DMS 273 treated with DMSO at 0.1 percent for 48 hours (cell line): ENCODE measurements at regions not wholly inside any gene's neighbourhood (a gene's known extent, or its start where the extent isn't known, plus 50 kb on each side); places are given as distances from the start of the nearest gene placed in this dataset.

Source experiments
- DNase-seq: peaks from one replicate; lab custom pipeline; 2025; lab: John Stamatoyannopoulos, UW

DNA sequence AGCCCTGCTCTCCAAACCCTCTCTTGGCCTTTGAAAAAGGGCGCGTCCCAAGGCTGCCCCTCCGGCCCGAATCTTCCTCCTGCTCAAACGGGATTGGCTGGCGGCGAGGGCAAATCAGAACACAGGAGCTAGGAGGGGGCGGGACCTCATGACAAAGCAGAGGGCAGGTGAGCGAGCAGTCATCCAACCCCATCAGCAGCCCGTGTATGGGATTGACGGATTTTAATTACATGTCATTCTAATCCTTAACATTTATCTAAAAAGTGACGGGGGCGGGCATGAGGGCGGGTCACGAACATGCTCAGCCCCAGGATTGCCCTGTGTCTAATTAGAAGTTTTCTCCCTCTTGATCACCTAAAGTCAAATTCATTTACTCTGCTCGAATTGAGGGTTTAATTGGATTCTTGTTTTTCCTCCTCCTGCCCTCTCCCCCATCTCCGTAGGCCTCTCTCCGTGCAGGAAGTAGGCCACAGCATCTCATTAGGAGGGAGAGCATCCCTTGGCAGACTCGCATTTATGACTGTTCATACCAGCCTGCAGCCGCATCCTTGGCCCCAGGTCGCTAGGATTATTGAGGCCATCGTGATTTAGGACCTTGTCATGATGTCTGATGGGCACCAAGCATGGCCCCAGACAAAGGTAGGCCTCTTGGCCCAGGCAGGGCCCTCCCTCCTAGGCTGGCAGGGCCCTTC is 147.1 kb downstream of the CHST1 start:
- no peak for DNase-seq

DNA sequence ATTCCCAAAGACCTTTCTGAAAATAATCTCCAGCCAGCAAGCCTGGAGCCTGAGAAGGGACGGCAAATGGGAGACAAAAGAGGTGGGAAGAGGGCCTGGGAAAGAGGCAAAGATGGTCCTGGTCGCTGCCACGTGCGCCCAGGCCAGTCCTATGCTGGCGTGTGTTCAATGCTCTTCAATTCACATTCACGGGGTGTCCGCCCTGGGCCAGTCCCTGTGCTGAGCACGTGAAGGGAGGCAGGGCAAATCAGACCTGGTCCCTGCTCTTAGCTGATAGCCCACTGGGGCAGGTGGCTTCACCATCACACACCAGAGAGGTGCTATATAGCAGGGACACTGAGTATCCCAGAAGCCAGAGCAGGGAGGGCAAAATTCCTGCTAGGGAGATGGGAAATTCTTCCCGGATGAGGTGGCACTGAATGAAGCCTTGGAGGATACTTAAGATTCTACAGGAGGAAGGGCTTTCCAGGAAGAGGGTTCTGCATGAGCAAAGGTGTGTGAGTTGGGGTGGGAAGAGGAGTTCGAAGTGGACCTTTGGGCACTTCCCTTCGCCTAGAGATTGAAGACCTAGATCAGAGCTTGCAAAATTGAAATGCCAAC is 148.2 kb downstream of the CHST1 start:
- no peak for DNase-seq

DNA sequence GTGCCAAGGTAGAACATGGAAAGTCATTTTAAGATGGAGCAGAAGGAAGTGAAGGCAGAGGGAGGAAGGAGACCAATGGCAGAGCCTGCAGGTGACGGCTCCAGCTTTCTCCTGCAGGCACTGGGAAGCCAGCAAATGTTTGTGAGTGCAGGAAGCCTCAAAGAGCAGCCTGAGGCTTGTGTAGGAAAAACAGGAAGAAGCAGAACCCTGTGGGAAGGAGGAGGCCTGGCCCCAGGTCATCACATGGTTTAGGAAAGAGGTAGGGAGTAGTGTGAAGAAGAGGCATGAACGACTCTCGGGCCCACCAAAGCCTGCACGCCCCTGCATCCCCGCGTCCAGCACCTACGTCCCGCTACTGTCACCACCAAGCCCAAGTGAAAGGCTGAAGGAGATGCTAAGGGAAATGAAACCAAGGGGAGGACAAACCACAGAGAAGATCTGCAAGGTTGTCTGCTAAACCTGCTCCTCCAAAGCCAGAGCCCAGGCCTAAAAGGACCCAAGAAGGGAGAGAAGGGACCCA is 151.5 kb downstream of the CHST1 start:
- no peak for DNase-seq

DNA sequence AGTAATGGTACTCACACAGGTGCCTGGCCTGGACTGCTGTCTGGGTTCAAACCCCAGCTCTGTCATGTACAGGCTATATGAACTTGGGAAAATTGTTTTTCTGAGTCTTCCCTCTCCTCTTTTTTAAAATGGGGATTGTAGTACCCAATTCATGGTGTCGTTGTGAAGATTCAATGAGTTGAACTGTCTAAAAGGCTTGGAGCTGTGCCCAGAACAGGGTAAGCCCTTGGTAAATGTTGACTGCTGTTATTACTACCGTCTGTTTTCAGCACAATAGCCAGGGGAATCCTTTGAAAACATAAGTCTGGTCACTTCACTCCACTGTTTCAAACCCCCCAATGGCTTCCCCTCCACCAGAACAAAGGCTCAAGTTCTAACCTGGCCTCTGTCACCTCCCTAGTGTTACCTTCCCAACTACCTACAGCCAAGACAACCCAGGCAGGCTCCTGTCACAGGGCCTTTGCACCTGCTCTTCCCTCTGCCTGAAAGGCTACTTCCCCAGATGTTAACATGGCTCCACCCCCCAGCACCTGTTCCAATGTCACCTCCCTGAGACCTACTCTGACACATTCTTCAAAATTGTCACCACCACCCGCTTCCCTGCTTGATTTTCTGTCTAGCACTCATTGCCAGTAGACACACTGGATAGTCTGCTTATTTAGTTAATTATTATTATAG is 152.8 kb downstream of the CHST1 start:
- DNase-seq, result no peak

DNA sequence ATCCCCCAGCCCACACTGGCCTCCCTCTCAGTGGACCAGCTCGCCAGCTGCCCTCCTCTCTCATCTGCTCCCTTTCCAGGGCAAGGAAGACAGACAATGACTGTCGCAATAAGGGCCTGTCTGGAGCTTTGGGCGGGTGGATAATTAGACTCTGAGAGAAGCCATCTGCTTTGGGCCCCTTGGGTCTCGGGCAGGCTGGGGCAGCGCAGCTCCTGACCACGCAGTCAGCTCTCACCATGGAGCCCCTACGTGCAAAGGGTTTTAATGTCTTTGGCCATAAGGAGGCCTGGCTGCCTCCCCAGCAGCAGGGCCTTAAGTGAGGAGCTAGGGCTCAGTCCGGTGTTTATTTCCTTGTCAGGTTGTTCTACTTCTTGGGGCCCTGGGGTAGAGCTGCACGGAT is 153.9 kb downstream of the CHST1 start:
- peak; percentile 70 for DNase-seq

DNA sequence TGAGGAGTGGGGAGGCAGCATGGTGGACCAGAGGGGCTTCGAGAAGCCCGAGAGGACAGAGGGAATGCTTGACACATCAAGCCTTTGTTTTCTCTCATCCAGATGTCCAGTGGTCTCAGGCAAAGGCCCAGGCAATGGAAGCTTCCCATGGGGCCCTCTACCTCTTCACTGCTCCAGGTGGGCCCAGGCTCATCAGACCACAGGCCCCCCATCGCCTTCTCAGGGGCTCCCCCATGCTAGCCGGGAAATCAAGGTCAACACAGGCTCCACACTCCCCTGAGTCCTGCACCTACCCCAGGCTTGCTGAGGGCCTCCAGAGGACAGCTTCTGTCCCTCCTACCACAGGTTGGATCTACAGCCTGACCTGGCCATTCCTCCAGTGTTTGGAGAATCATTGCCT is 157.5 kb downstream of the CHST1 start:
- no peak for DNase-seq

DNA sequence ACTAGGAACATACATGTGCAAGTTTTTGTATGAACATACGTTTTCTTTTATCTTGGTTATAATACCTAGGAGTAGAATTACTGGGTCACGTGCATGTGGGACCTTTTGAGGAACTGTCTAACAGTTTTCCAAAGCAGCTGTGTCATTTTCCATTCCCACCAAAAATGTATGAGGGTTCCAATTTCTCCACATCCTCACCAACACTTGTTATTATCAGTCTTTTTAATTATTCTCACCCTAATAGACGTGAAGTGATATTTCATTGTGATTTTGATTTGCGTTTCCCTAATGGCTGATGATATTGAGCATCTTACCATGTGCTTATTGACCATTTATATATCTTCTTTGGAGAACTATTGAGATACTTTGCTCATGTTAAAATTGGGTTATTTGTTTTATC is 162.1 kb downstream of the CHST1 start:
- DNase-seq, result no peak

DNA sequence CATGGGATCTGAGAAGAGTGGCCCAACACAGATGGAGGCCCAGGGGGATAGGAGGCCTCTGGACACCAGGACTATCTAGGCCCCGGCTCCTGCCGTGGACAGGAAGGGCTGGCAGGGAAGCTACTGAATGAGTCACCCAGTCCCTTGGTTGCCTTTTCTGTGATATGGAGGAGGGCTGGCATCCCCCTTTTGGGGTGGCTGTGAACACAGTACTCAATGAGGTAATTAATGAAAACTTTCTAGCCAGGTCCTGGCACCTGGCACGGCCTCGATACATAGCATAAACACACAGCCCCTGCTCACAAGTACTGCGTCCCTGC is 163.2 kb downstream of the CHST1 start:
- no peak for DNase-seq

DNA sequence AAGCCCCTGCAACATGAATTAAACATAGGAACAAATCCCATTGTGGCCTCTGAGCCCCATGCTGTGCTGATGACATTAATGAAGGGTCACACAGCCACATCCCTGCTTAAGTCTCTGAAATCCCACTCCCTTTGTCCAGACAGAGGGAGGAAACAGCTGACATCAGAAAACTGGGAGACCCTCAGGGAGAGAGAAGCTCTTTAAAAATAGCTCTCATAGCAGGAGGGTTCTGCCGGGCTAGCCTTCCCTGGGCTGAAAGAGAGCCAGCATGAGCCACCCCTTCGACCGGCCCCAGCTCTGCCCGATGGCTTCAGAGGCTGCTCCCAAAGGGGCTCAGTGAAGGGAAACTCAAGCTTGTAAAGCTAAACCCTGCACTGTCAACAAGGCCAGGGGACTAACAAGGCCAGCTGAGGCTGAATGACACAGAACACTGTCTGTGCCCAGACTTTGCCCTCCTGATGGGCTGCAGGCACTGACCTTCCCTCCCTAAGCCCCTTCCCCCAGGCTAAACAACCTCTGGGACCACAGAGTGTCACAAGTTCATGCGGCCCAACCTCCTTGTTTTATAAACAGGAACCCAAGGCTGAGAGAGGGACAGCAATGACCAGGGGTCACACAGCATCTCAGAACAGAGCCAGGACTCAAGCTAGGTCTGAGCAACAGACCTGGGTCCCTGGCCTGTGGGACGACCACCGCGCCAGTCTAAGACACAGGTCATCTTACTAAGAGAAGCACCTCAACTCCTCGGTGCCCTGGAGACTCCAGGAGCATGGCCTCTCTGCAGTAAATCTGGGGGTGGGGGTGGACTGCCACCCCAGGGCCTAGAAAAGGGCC is 163.8 kb downstream of the CHST1 start:
- no peak for DNase-seq

DNA sequence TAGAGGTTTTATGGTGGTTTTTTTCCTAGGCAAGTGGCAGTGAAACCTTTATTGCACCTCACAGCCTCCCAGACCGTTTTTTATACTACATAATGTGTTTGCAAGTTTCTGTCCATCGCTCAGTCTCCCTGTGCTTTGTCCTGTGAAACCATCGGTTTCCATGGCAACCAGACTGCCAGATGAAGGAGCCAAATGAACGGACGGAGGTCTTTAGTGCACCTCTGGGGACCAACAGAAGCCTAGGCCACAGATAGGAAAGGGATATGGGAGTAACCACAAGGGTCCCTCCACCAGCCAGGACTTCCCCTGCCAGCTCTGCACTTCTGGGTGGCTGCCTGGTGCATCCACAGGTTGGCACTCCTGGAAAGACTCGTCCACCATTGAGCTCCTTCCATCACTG is 165.0 kb downstream of the CHST1 start:
- DNase-seq, result no peak

DNA sequence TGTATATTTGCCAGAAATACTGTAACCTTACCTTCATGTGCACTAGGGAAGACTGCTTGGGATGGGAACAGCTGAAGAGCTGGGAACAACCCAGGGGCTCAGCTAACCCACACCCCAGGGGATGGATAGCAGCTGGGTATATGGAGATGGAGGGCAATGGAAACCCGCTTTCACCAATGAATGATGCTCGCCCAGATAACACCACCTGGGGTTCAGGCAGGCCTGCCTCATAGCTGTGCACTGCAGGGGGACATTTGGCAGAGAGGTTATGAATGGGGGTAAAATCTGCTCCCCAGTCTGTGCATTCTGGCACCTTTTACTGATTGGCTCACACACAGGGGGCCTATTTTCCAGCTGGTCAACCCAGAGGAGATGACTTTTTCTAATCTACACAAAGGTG is 170.7 kb downstream of the CHST1 start:
- DNase-seq, result no peak

DNA sequence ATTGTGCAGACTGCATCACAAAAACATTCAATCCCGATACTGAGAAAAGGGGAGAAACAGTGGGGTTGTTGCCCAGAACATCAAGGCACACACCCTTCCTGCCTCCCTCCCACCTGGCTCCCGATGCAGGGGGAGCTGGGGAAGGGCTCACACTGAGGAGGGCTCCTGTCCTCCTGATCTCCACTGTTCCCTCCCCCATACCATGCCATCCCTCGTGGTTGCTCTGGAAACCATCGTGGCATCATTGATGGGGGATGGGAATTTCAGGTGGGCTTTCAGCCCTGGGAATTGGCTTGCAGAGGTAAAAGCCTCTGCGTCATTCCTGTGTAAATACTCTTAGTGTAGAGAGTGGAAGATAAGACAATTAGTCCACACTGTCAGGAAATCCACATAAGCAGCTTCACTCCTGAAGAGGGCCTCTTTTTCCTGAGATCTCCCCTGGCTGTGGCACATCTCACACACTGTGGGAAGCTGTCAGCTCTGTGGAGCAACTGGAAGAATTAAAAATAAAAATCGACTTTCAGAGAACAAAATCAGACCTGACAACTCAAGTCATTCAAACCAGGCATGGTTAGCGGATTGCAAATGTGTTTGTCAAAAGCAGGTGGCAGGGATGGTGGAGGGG is 176.0 kb downstream of the CHST1 start:
- no peak for DNase-seq

DNA sequence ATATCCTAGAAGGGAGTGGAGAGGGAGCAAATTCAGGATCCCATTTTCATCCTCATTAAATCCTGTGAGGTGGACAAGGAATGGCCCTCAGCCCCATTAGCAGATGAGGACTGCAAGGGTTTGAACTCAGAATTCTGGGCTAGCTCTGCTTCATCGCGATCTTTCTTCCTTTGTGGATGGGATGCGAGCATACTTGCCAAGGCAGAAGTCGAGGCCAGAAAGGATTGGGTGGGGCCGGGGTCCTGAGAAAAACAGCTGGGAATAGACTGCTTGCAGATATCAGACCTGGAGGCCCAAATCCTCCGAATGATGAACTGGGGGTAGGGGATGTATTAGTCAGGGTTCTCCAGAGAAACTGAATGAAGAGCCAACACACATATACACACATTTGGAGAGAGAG is 179.0 kb downstream of the CHST1 start:
- no peak for DNase-seq

DNA sequence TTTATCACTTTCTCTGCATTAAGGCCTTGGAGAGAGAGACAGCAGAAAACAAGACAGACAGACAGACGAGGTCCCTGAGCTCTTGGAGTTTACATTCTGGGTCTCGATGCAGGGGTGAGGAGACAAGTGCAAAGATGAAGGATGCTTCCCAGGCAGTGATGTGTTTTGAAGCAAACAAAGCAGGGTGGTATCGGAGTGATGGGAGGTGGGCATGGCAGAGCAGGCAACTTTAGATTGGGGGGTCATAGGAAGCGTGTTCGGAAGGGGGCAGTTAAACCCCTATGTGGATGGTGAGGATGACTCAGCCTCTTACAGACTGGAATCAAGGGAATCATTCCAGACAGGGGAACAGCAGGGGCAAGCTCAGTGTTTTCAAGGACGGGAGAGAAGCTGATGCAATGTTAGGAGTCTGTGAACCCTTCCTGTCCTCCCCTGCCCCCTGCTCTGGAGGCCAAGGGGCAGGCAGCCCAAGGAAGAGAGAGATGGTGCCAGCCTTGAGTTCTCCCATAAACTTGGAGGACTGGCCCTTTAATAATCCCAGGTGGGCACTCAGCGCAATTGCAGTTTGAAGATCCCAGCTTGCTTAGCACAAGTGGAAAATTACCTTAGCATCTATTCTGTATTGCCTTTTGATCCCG is 180.2 kb downstream of the CHST1 start:
- no peak for DNase-seq

DNA sequence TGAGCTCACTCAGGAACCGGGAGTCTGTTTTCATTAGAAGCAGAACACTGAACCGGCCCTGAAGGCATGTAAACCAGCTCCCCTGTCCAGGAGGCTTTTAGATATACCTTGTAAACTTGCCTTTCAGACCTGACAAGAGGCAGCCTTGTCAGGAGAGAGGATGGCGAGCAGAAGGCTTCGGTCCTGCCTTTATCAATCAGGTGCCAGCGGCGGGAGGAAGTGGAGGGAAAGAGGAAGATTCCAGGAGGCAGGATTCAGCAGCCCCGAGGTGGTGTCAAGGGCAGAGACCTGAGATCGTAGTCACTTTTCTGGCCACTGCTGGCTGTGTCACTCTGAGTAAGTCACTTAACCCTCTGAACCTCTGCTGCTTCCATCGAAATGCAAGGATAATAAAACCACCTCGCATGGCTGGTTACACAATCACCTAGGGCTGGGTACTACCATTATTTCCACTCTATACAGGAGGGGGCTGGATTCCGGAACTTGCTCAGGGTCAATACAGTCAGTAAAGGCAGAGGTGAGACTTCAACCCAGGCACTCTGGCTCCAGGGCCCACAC is 181.0 kb downstream of the CHST1 start:
- DNase-seq, result no peak

DNA sequence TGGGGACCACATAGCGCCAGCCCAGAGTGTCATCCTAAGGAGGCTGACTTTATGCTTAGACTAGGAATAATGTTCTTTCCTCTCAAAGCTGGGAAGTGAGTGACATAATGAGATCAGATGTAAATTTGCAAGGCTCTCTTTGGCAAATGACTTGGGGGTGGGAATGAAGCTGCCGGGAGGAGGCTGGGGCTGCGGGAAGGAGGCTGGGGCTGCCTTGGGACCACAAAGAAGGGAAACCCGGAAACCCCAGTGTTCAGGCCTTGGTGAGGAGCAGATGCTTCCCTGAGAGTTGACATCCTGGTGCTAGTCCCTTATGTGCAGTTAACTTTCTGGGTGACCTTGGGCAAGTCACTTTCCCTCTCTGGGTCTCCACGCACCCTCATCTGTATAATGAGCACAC is 182.0 kb downstream of the CHST1 start:
- DNase-seq, result no peak

DNA sequence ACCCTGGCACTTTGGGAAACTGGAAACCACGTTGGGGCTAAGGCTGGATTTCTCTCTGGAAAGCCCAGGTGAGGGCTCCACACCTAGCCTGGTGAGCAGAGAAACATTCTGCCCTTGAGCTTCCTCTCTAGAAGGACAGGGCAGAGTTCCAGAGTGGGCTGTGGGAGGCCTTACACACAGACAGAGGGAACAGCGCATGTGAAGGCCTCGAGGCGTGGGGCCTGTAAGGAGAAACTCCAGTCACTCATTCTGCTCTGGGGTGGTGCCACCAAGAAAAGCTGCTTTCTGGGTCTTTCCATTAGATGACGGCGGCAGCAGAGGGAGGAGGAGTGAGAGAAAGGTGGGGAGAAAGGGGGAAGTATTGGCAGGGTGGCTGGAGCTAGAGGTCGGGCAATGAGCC is 183.1 kb downstream of the CHST1 start:
- no peak for DNase-seq

DNA sequence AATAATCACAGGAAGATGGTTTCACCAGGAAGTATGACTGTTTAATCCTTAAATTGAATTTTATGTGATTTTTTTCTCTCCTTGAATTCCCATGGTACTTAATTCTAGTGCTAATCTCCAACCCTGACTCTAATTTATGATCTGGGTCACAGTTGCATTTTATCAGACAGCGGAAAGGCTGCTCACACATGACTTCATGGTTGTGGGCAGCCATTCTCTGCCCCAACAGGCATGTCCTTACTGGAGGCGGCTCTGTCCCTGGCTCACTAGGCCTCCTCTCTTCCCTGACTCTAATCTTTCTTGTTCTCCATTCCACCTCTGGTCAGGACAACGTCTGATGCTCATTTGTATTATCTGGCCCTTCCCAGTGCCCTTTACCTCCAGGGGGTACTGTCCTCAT is 184.4 kb downstream of the CHST1 start:
- no peak for DNase-seq

DNA sequence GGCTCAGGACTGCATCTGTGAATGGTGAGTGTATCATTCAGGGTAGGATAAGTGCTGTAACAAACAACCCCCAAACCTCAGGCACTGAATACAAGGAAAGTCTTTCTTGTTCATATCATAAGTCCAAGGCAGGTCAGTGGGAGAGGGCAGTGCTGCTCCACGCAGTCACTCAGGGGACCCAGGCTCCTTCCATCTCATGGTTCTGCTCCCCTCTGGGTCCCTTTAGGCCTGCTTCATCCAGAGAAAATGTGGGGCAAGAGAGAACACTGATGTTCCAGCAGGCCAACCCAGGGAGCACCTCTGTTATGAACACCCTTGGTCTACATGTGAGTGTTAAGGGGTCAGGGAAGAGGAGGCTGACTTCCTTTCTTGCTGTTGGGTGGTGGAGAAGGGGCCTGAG is 187.8 kb downstream of the CHST1 start:
- no peak for DNase-seq

DNA sequence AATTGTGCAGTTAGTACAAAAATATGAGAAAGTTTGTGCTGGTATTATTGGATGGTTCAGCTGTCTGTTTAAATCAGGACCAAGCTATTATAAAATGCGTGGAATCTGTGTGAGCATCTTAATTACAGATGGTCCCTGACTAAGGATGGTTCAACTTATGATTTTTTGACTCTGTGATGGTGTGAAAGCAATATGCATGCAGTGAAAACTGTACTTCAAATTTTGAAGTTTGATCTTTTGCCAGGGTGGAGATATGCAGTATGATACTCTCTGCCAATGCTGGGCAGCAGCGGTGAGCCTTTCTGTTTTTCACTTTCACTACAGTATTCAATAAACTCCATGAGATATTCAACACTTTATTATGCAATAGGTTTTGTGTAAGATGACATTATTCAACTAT is 189.3 kb downstream of the CHST1 start:
- no peak for DNase-seq

DNA sequence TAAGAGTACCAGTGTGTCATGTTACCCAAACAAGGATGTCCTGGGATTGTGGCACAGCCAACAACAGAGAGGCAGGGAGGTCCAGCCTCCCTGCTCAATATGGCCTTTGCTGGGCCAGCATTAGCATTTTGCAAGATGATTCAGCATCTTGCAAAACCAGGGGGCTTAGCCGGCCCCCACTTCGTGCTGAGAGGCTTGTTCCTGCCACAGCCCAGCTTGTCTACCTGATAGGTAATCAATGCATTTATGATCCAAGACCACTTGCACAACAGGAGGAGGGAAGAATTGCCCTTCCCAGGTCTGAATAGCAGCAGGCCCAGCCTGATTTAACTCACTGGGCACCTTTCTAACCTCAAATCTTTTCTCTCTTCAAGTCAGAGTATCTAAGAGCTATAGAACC is 189.0 kb upstream of the SYT13 start:
- no peak for DNase-seq
